Activated CD4-positive, CD25-positive, alpha-beta regulatory T cell (primary cell): ENCODE measurements at regions not wholly inside any gene's neighbourhood (a gene's known extent, or its start where the extent isn't known, plus 50 kb on each side); places are given as distances from the start of the nearest gene placed in this dataset.

Experiments used
- DNase-seq, 4 experiments: peaks; one replicate each; lab custom pipeline; 2025; lab: John Stamatoyannopoulos, UW

- no peak for DNase-seq
These were observed 59.5 kb upstream of the SLC7A1 start for GRCh38 chr13:29654843-29655547.

DNA sequence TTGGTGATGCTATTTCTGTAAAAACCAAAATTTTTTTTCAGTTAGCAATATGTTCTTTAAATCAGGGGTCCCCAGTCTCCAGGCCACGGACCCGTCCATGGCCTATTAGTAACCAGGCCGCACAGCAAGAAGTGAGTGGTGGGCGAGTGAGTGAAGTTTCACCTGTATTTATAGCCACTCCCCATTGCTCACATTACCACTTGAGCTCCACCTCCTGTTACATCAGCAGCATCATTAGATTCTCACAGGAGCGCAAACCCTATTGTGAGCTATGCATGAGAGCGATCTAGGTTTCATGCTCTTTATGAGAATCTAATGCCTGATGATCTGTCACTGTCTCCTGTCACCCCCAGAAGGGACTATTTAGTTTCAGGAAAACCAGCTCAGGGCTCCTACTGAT lies 58.9 kb upstream of the SLC7A1 start:
- DNase-seq: no peak

- DNase-seq: no peak
These were observed 53.3 kb upstream of the SLC7A1 start for GRCh38 chr13:29648760-29649159.
